Body of pancreas (tissue), 4 donors: ENCODE measurements at regions not wholly inside any gene's neighbourhood (a gene's known extent, or its start where the extent isn't known, plus 50 kb on each side); places are given as distances from the start of the nearest gene placed in this dataset.

ENCODE experiments used
- CTCF ChIP-seq, 7 experiments: fragments of 450-650 bp in 4 of 7; fragments of 200-600 bp in 3 of 7; sonication (generic) in 3 of 7; IDR thresholded peaks; one replicate each; pipeline ENCODE4 v1.5.1; 2016 to 2019; ENCODE audit warnings: antibody characterized with exemption in 7 of 7
- POLR2A ChIP-seq, 3 donors: fragments of 450-650 bp; IDR thresholded peaks; one replicate each; pipeline ENCODE4 v1.6.1; 2016; ENCODE audit warnings: antibody characterized with exemption in 3 of 3, mild to moderate bottlenecking in 2 of 3

GRCh38 chr4:123755655-123756054 lies 359.1 kb downstream of the SPRY1 start:
- TF ChIP-seq CTCF (IDR thresholded peaks at IDR 0.05), result no peak
- no peak for TF ChIP-seq POLR2A (IDR thresholded peaks at IDR 0.05)
